NCI-H510A (cell line): ENCODE measurements at regions not wholly inside any gene's neighbourhood (a gene's known extent, or its start where the extent isn't known, plus 50 kb on each side); places are given as distances from the start of the nearest gene placed in this dataset.

Source experiments
- DNase-seq: peaks from one replicate; lab custom pipeline; 2025; lab: John Stamatoyannopoulos, UW

DNA sequence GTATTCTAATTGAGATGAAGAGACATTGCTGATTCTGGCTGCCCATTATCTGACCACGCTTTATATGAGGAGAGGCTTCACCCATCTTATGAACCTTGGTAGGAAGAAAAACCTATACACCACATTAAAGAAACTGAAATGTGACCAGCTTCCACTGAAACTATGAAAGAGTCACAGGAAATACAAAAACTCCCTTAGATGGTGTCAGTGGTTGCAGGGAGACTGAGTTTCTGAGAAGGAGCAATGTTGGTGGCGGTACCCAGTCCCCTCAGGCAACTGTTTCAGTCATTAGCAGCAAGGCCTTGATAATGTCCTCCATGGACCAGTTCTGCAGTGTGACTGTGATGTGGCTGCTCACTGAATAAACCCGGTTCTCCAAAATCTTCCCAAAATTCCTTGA is 110.5 kb upstream of the FTMT start:
- DNase-seq = no peak

DNA sequence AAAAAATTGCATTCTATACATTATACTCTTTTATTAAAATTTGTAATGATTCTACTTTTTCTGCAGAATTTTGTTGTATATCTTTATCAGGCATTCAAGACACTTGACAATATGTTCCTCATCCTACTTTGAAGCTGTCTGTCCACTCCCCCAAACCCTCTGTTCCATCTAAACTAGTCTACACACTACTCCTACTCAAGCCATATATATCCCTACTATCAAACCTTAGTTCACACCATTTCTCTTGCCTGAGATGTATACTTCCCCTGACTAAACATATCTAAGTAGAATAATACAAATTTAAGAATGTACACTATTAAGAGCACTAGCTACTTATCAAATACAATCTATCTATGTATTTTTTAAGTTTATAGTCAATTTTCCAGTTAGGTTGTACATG is 107.1 kb upstream of the FTMT start:
- DNase-seq = no peak

DNA sequence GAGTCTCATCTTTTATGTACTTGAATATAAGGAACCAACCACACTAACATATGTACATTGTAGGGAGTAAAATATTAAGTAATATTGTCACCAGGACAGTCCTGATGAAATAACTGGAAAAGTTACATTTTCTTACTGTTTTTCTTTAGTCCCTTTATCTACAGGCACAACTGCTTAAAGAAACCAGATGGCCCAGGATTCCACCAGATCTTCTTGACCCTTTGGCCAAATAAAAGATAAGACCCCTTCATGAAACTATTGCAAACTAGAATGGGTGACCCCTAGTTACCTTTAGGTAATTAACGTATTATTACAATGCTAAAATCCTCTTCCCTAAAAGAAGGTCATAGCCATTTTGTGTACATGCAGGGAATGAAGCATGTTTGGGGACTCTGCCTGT is 106.3 kb upstream of the FTMT start:
- no peak for DNase-seq

DNA sequence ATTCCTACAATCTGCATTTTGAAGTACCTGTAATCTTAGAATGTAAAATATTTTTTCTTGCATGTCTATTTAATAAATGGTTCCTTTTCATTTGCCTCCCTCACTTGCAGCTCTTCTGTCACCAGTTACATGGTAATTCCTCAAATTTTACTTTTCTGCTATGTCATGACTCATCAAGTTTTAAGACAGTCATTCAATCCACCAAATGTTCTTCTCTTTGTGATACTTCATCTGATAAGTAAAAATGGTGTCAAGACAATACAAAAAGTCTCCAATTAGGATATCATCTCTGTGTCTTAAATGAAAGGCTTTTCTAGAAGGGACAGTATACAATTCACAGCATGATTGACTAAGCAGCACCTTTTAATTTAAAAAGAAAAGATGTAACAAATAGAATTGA is 104.9 kb upstream of the FTMT start:
- no peak for DNase-seq

- no peak for DNase-seq
These were observed 103.0 kb upstream of the FTMT start for GRCh38 chr5:121748686-121749085.

- no peak for DNase-seq
These were observed 99.5 kb upstream of the FTMT start for GRCh38 chr5:121752149-121752548.

DNA sequence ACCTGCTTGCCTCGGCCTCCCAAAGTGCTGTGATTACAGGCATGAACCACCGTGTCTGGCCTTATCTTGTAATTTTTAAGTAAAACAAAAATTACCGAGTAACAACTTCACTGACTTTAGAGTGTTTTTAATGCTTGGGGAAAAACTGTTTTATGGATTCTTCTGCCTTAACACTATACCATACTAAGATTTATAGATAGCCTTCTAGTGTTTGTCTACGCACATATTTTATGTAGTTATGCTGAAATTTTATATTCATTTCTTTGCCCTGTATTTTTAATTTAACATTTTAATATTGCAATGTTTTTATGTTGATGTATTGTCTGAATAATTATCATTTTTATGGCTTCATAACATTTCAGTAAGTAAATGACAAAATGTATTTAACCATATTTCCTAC is 96.4 kb upstream of the FTMT start:
- no peak for DNase-seq

- DNase-seq = no peak
These were observed 93.9 kb upstream of the FTMT start for GRCh38 chr5:121757753-121758152.

DNA sequence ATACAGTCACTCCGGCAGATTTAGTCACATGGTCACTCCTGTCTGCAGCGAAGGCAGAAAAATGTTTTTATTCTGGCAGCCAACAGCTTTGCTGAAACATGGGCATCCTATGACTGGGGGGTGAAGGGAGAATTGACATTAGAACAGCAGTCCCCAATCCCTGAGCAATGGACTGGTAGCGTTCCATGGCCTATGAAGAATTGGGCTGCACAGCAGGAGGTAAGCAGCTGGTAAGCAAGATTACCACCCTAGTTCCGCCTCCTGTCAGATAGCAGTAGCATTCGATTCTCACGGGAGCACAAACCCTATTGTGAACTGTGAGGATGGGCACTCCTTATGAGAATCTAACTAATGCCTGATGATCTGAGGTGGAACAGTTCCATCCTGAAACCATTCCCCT is 93.1 kb upstream of the FTMT start:
- no peak for DNase-seq

DNA sequence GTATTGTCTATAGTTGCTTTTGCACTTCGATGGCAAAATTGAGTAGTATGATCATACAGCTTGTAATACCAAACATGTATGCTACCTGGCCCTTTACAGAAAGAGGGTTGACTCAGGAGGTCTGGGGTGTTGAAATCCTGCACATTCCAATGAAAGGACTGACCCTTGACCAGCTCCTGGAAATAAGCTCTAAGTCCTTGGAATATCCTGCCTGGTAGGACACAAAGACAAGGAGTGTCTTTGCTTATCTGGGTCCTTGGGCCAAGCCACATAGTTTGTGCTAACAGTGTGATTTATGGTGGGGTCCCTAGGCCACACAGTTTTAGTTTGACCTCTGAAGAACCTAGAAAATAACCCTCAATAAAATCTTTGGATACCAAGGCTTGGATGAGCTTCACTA is 89.3 kb upstream of the FTMT start:
- no peak for DNase-seq

DNA sequence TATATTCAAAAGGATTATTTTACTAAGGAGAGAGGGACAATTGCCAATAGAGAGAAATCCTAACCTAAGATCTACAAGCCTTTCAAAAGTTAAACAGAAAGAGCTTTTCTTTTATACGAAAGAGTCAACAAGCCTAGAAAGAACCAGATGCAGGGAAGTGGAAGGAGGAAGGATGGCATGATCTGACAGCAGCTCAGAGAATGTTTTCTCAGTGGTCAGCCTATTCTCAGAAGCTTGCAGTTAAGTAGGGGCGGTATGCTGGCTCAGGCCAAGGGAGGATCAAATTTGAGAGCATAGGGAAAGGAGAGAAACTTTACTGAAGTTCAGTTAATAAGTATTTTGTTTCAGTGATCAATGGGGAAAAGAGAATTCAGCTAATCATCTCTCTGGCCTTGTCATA is 88.0 kb upstream of the FTMT start:
- no peak for DNase-seq

DNA sequence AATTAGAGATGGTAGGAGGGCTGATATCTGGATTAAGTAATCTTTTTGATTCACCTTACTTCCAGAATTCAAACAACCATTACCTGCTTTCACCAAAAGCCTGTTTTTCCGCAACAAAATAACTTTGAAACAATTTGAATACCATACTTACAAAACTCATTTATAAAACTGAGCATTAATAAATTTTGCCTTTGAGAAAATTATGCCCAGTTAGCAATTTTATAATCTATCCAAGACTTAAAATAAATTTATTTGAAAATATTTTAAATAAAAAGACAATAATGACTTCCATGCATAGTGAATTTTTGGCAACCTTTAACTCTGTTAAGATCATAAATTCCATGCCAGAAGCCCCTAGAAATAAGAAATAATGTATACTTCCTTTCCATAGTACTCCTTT is 71.3 kb upstream of the FTMT start:
- no peak for DNase-seq

GRCh38 chr5:121783700-121784099 is 68.0 kb upstream of the FTMT start:
- no peak for DNase-seq

DNA sequence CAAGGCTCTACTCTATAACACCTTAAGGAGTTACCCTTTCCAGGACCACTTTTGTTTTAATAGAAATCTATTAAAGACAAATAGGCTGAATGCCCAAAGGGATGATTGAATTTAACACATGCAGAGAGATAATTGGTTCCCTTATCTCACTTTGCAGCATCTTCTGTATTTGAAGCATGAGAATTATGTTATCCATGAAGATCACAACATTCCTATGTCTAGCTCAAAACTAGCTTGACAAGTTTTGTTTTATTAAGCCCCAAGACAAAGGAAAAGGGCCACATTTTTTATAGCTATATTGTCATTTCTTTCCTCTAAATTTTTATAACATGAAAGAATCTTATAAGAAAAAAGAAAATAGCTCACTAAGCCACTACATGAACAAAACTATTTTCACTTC is 57.9 kb upstream of the FTMT start:
- DNase-seq = no peak

DNA sequence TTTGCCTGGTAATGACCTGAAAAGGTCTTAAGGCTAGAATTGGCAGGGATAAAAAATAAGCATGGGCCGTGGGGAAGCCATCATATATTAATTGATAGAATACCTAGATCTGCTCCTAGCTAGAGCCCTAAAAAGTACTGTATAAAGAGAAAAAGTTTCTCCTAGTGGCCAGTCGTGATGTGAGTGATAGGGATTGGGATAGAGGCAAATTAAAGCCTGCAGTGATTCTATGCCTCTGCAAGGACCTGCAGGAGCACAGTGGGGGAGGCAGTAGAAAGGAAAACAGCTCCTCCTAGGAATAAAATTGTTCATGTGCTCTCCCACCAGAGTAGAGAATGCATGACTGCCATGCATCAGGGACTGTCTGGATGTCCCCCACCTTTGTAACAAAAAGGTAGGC is 56.2 kb upstream of the FTMT start:
- no peak for DNase-seq

- no peak for DNase-seq
These were observed 53.8 kb upstream of the FTMT start for GRCh38 chr5:121797681-121798518.
